GM23338 (cell line): ENCODE measurements at regions not wholly inside any gene's neighbourhood (a gene's known extent, or its start where the extent isn't known, plus 50 kb on each side); places are given as distances from the start of the nearest gene placed in this dataset.

Source experiments
- ATAC-seq: fragments of 200-7000 bp; cut with Tn5 transposase; 3 replicates; pipeline ENCODE4 v1.9.1; 2020
- DNase-seq: peaks from one replicate; pipeline ENCODE4 v3.0.0-alpha.2; 2015; ENCODE audit warnings: low spot score
- H2AFZ ChIP-seq: fragments of 200-600 bp; sonication (generic); 2 replicates; pipeline ENCODE4 v1.8.0; 2016; ENCODE audit warnings: antibody characterized with exemption, mild to moderate bottlenecking, moderate library complexity
- H3F3A ChIP-seq: fragments of 200-600 bp; sonication (generic); replicated peaks from 2 replicates; pipeline ENCODE4 v1.8.0; 2017; ENCODE audit warnings: antibody characterized with exemption, mixed run types, low read depth
- H3K27ac ChIP-seq: fragments of 200-600 bp; sonication (generic); 2 replicates; pipeline ENCODE4 v1.6.1; 2016; ENCODE audit warnings: low read depth
- H3K27me3 ChIP-seq: fragments of 200-600 bp; sonication (generic); 2 replicates; pipeline ENCODE4 v1.8.0; 2016; ENCODE audit warnings: mild to moderate bottlenecking, mixed run types, moderate library complexity; ENCODE audit not compliant: insufficient read depth
- H3K36me3 ChIP-seq: fragments of 200-600 bp; sonication (generic); 2 replicates; pipeline ENCODE4 v1.8.0; 2016; ENCODE audit warnings: mild to moderate bottlenecking; ENCODE audit not compliant: insufficient read depth
- H3K4me1 ChIP-seq: fragments of 200-600 bp; sonication (generic); 2 replicates; pipeline ENCODE4 v1.8.0; 2016; ENCODE audit warnings: mild to moderate bottlenecking, moderate library complexity; ENCODE audit not compliant: insufficient read depth
- H3K4me2 ChIP-seq: fragments of 200-600 bp; sonication (generic); 2 replicates; pipeline ENCODE4 v1.7.1; 2017; ENCODE audit warnings: mixed run types
- H3K4me3 ChIP-seq: fragments of 200-600 bp; sonication (generic); 2 replicates; pipeline ENCODE4 v1.6.1; 2016; ENCODE audit warnings: mixed run types
- H3K79me2 ChIP-seq: fragments of 200-600 bp; sonication (generic); replicated peaks from 2 replicates; pipeline ENCODE4 v1.8.0; 2017; ENCODE audit warnings: mild to moderate bottlenecking; ENCODE audit not compliant: insufficient read depth
- H3K9me2 ChIP-seq: fragments of 200-600 bp; sonication (generic); 2 replicates; pipeline ENCODE4 v1.8.0; 2017; ENCODE audit not compliant: insufficient read depth
- H4K20me1 ChIP-seq: fragments of 200-600 bp; sonication (generic); replicated peaks from 2 replicates; pipeline ENCODE4 v1.8.0; 2017; ENCODE audit warnings: mild to moderate bottlenecking; ENCODE audit not compliant: insufficient read depth
- H3K27ac Mint-ChIP-seq: 2 replicates; pipeline ENCODE4 v1.8.0; 2020; ENCODE audit warnings: inconsistent platforms, mild to moderate bottlenecking, moderate library complexity, mixed read lengths
- H3K27me3 Mint-ChIP-seq: 3 replicates; pipeline ENCODE4 v1.8.0; 2022; ENCODE audit warnings: low read depth, mild to moderate bottlenecking, moderate library complexity, mixed read lengths, inconsistent platforms; ENCODE audit not compliant: insufficient read depth, poor library complexity
- H3K36me3 Mint-ChIP-seq: 3 replicates; pipeline ENCODE4 v1.8.0; 2021; ENCODE audit warnings: low read depth, mild to moderate bottlenecking, inconsistent platforms, moderate library complexity, mixed read lengths
- H3K4me1 Mint-ChIP-seq: 3 replicates; pipeline ENCODE4 v1.8.0; 2020; ENCODE audit warnings: mild to moderate bottlenecking, inconsistent platforms, mixed read lengths
- H3K4me3 Mint-ChIP-seq: 3 replicates; pipeline ENCODE4 v1.8.0; 2021; ENCODE audit warnings: moderate library complexity, mild to moderate bottlenecking, inconsistent platforms, mixed read lengths
- H3K9me3 Mint-ChIP-seq: 3 replicates; pipeline ENCODE4 v1.8.0; 2020; ENCODE audit warnings: moderate library complexity, mild to moderate bottlenecking, inconsistent platforms, mixed read lengths
- CREB1 ChIP-seq: fragments of 250-450 bp; sonication (Bioruptor Pico); IDR thresholded peaks from 2 replicates; pipeline ENCODE4 v1.5.0; 2020; ENCODE audit warnings: low read depth, mild to moderate bottlenecking, moderate library complexity
- CTCF ChIP-seq, 2 experiments: fragments of 200-600 bp in 1 of 2; sonication (generic) in 1 of 2; conservative IDR thresholded peaks; 2 replicates each; pipeline versions ENCODE4 v1.5.1 to v1.6.1; 2016 to 2017; ENCODE audit warnings: antibody characterized with exemption in 2 of 2, low read depth in 2 of 2, mild to moderate bottlenecking in 2 of 2, moderate library complexity in 1 of 2
- ETS1 ChIP-seq: IDR thresholded peaks from 2 replicates; pipeline ENCODE4 v1.6.1; 2016; ENCODE audit warnings: antibody characterized with exemption
- EZH2 ChIP-seq: fragments of 200-600 bp; sonication (generic); IDR thresholded peaks from one replicate; pipeline ENCODE4 v1.8.0; 2017; ENCODE audit warnings: antibody characterized with exemption, mild to moderate bottlenecking, low read depth; ENCODE audit not compliant: unreplicated experiment
- NANOG ChIP-seq: IDR thresholded peaks from 2 replicates; pipeline ENCODE4 v1.6.1; 2016; ENCODE audit warnings: antibody characterized with exemption, borderline replicate concordance
- POLR2AphosphoS5 ChIP-seq: IDR thresholded peaks from 2 replicates; pipeline ENCODE4 v1.6.1; 2016; ENCODE audit warnings: antibody characterized with exemption, low read depth
- REST ChIP-seq: IDR thresholded peaks from one replicate; pipeline ENCODE4 v1.6.1; 2018; ENCODE audit warnings: antibody characterized with exemption; ENCODE audit not compliant: unreplicated experiment
- STAT1 ChIP-seq: IDR thresholded peaks from one replicate; pipeline ENCODE4 v1.6.1; 2016; ENCODE audit warnings: antibody characterized with exemption; ENCODE audit not compliant: unreplicated experiment
- ZNF114 ChIP-seq: fragments of 250-450 bp; sonication (Bioruptor Pico); IDR thresholded peaks from 2 replicates; pipeline ENCODE4 v1.5.0; 2020; ENCODE audit warnings: mild to moderate bottlenecking, moderate library complexity
- ZNF331 ChIP-seq: fragments of 250-450 bp; sonication (Bioruptor Pico); IDR thresholded peaks from 2 replicates; pipeline ENCODE4 v1.5.0; 2020; ENCODE audit warnings: low read depth, mild to moderate bottlenecking, moderate library complexity
- ZNF462 ChIP-seq: fragments of 250-450 bp; sonication (Bioruptor Pico); IDR thresholded peaks from 2 replicates; pipeline ENCODE4 v1.5.0; 2020; ENCODE audit warnings: mild to moderate bottlenecking, moderate library complexity

- TF ChIP-seq REST (no peak), CREB1 (CRISPR knock-in tag) (no peak), ZNF331 (no peak), NANOG (no peak), EZH2 (no peak), STAT1 (no peak), POLR2AphosphoS5 (no peak)
These were observed 530.6 kb upstream of the MGMT start (continued) for GRCh38 chr10:128936392-128936791.

- Histone ChIP-seq H3F3A (no peaks in the 10 kb centered on the region), H3K4me3 (no peak overlapping the region), H3K4me1 (no peaks in the 10 kb centered on the region), H2AFZ (no peak overlapping the region), H3K4me2 (no peak overlapping the region), H3K79me2 (no peaks in the 10 kb centered on the region), H3K27ac (no peak overlapping the region), H3K9me2 (no peaks in the 10 kb centered on the region), H4K20me1 (no peaks in the 10 kb centered on the region), H3K36me3 (no peaks in the 10 kb centered on the region), H3K27me3 (no peaks in the 10 kb centered on the region)
- Mint-ChIP-seq H3K27ac (no peak overlapping the region), H3K4me3 (no peak overlapping the region), H3K4me1 (peaks cover 6% of the 10 kb centered on the region), H3K36me3 (no peaks in the 10 kb centered on the region), H3K9me3 (no peaks in the 10 kb centered on the region; the same call in 2 of the 3 replicates), H3K27me3 (peaks cover 3% of the 10 kb centered on the region)
- no peak for ATAC-seq
- DNase-seq, result no peak
- no peak for TF ChIP-seq NANOG
- TF ChIP-seq ZNF462, result no peak
- no peak for TF ChIP-seq ETS1
- no peak for TF ChIP-seq STAT1
- TF ChIP-seq CTCF (conservative IDR thresholded peaks at IDR 0.05; ENCODE audit: low read depth in 2 of 2), result no peak
- TF ChIP-seq EZH2, result no peak
- TF ChIP-seq CREB1 (CRISPR knock-in tag), result no peak
- no peak for TF ChIP-seq ZNF114 (CRISPR knock-in tag)
These were observed 528.5 kb upstream of the MGMT start for GRCh38 chr10:128938558-128938957.
